ENCODE measurements at regions not wholly inside any gene's neighbourhood (a gene's known extent, or its start where the extent isn't known, plus 50 kb on each side); places are given as distances from the start of the nearest gene placed in this dataset.

- Mint-ChIP-seq H3K4me1 (ENCODE audit: low read depth) (peaks cover 5% of the 10 kb centered on the region), H3K27me3 (peaks cover 19% of the 10 kb centered on the region), H3K36me3 (ENCODE audit: insufficient read depth) (no peaks in the 10 kb centered on the region), H3K4me3 (ENCODE audit: low read depth) (no peak overlapping the region), H3K27ac (no peak overlapping the region), H3K9me3 (ENCODE audit: low read depth) (no peaks in the 10 kb centered on the region)
- TF ChIP-seq CTCF (IDR thresholded peaks at IDR 0.05; ENCODE audit: unreplicated experiment): no peak
- no peak for DNase-seq (ENCODE audit: low spot score, unreplicated experiment)
Measured at GRCh38 chr11:116422556-116422955, 350.2 kb downstream of the BUD13 start.

GRCh38 chr11:116421529-116422185, 351.1 kb downstream of the BUD13 start:
- Mint-ChIP-seq H3K27ac (no peak overlapping the region), H3K36me3 (ENCODE audit: insufficient read depth) (no peaks in the 10 kb centered on the region), H3K27me3 (peaks cover 17% of the 10 kb centered on the region), H3K9me3 (ENCODE audit: low read depth) (no peaks in the 10 kb centered on the region), H3K4me1 (ENCODE audit: low read depth) (peaks cover 2% of the 10 kb centered on the region), H3K4me3 (ENCODE audit: low read depth) (no peak overlapping the region)
- DNase-seq (ENCODE audit: low spot score, unreplicated experiment): no peak
- TF ChIP-seq CTCF (IDR thresholded peaks at IDR 0.05; ENCODE audit: unreplicated experiment): no peak

- Mint-ChIP-seq H3K4me1 (ENCODE audit: low read depth) (peaks cover 2% of the 10 kb centered on the region), H3K27me3 (peaks cover 24% of the 10 kb centered on the region), H3K36me3 (ENCODE audit: insufficient read depth) (no peaks in the 10 kb centered on the region), H3K4me3 (ENCODE audit: low read depth) (no peak overlapping the region), H3K9me3 (ENCODE audit: low read depth) (no peaks in the 10 kb centered on the region), H3K27ac (no peak overlapping the region)
- TF ChIP-seq CTCF (IDR thresholded peaks at IDR 0.05; ENCODE audit: unreplicated experiment): no peak
- DNase-seq (ENCODE audit: low spot score, unreplicated experiment): no peak
Measured at GRCh38 chr11:116420770-116421528, 351.8 kb downstream of the BUD13 start.

- no peaks in the 10 kb centered on the region for H3K36me3 Mint-ChIP-seq (ENCODE audit: insufficient read depth)
- no peak overlapping the region for H3K4me3 Mint-ChIP-seq (ENCODE audit: low read depth)
- H3K27me3 Mint-ChIP-seq: peaks cover 21% of the 10 kb centered on the region
- peaks cover 2% of the 10 kb centered on the region for H3K4me1 Mint-ChIP-seq (ENCODE audit: low read depth)
- no peak overlapping the region for H3K27ac Mint-ChIP-seq
- TF ChIP-seq CTCF (IDR thresholded peaks at IDR 0.05; ENCODE audit: unreplicated experiment): no peak
- no peaks in the 10 kb centered on the region for H3K9me3 Mint-ChIP-seq (ENCODE audit: low read depth)
- no peak for DNase-seq (ENCODE audit: low spot score, unreplicated experiment)
Measured at GRCh38 chr11:116420030-116420429, 352.8 kb downstream of the BUD13 start.

GRCh38 chr11:116418388-116419041, 354.3 kb downstream of the BUD13 start:
- Mint-ChIP-seq H3K27me3 (peaks cover 18% of the 10 kb centered on the region), H3K4me1 (ENCODE audit: low read depth) (peaks cover 10% of the 10 kb centered on the region), H3K36me3 (ENCODE audit: insufficient read depth) (no peaks in the 10 kb centered on the region), H3K4me3 (ENCODE audit: low read depth) (no peak overlapping the region), H3K27ac (no peak overlapping the region), H3K9me3 (ENCODE audit: low read depth) (no peaks in the 10 kb centered on the region)
- no peak for DNase-seq (ENCODE audit: low spot score, unreplicated experiment)
- TF ChIP-seq CTCF (IDR thresholded peaks at IDR 0.05; ENCODE audit: unreplicated experiment): no peak

Measured in progenitor cell of endocrine pancreas (in vitro differentiated cells).